ENCODE measurements at regions not wholly inside any gene's neighbourhood (a gene's known extent, or its start where the extent isn't known, plus 50 kb on each side); places are given as distances from the start of the nearest gene placed in this dataset.

GRCh38 chr18:64259871-64260270 is 111.0 kb upstream of the LINC00305 start:
- no peak overlapping the region for H3K27ac ChIP-seq (ENCODE audit: insufficient read depth, low read length)
- H3K4me2 ChIP-seq (ENCODE audit: extremely low read depth, insufficient read depth, low read length): no peak overlapping the region
- H3K4me1 ChIP-seq (ENCODE audit: control insufficient read depth, extremely low read depth, insufficient read depth, low read length): no peaks in the 10 kb centered on the region
- H3K79me2 ChIP-seq (ENCODE audit: control insufficient read depth, insufficient read depth, low read length): no peaks in the 10 kb centered on the region
- no peak overlapping the region for H2AFZ ChIP-seq (ENCODE audit: low read length)
- TF ChIP-seq EZH2 (IDR thresholded peaks at IDR 0.05; ENCODE audit: low read length, missing control alignments) (no peak), CTCF (conservative IDR thresholded peaks at IDR 0.05 in 1 of 2, IDR thresholded peaks at IDR 0.05 in 1 of 2; ENCODE audit: low read depth in 1 of 2, low read length in 2 of 2) (no peak)
- H4K20me1 ChIP-seq (ENCODE audit: control insufficient read depth, extremely low read depth, insufficient read depth, low read length): no peaks in the 10 kb centered on the region
- H3K9ac ChIP-seq (ENCODE audit: insufficient read depth, low read length): no peak overlapping the region
- no peak for DNase-seq (ENCODE audit: low read depth in 2 of 2)
- no peaks in the 10 kb centered on the region for H3K27me3 ChIP-seq (ENCODE audit: control insufficient read depth, insufficient read depth, low read length)
- H3K9me3 ChIP-seq (ENCODE audit: control insufficient read depth, insufficient read depth, low read depth, low read length): no peaks in the 10 kb centered on the region
- H3K4me3 ChIP-seq (replicated peaks in 1 of 4; ENCODE audit: control extremely low read depth in 1 of 4, insufficient read depth in 1 of 4, low read depth in 3 of 4, low read length in 4 of 4): no peak overlapping the region
- no peaks in the 10 kb centered on the region for H3K36me3 ChIP-seq (ENCODE audit: control insufficient read depth, insufficient read depth, low read length)

DNA sequence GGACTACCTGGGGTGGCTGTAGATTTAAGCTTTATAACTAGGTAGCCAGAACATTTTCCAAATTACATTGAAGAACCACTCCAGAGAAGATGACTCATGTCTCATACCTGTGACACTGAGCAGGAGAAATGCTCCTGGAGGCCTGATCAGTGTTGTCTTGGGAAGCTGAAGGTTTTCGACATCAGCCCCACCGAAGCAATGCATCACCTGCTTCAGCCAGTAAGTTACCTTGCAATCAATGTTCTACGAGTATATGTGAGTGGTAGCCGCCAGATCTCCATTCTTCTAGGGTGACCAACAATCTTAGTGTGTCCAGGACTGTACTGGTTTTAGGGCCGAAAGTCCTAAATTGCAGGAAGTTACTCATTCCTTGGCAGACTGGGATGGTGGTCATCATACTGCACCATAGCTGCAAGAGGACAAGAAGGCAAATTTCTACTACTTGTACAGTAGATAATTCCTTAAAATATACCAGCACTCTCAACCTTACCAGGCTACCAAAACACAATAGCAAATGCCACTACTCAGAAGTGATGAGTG is 109.3 kb upstream of the LINC00305 start:
- Histone ChIP-seq H3K36me3 (ENCODE audit: control insufficient read depth, insufficient read depth, low read length) (no peaks in the 10 kb centered on the region), H3K4me1 (ENCODE audit: control insufficient read depth, extremely low read depth, insufficient read depth, low read length) (no peaks in the 10 kb centered on the region), H3K79me2 (ENCODE audit: control insufficient read depth, insufficient read depth, low read length) (no peaks in the 10 kb centered on the region), H4K20me1 (ENCODE audit: control insufficient read depth, extremely low read depth, insufficient read depth, low read length) (no peaks in the 10 kb centered on the region), H3K9me3 (ENCODE audit: control insufficient read depth, insufficient read depth, low read depth, low read length) (no peaks in the 10 kb centered on the region), H3K4me3 (replicated peaks in 1 of 4; ENCODE audit: control extremely low read depth in 1 of 4, insufficient read depth in 1 of 4, low read depth in 3 of 4, low read length in 4 of 4) (no peak overlapping the region), H3K9ac (ENCODE audit: insufficient read depth, low read length) (no peak overlapping the region), H2AFZ (ENCODE audit: low read length) (no peak overlapping the region), H3K4me2 (ENCODE audit: extremely low read depth, insufficient read depth, low read length) (no peak overlapping the region), H3K27ac (ENCODE audit: insufficient read depth, low read length) (no peak overlapping the region), H3K27me3 (ENCODE audit: control insufficient read depth, insufficient read depth, low read length) (no peaks in the 10 kb centered on the region)
- DNase-seq (ENCODE audit: low read depth in 2 of 2): peak in 1 of 2 donors; percentile 4
- TF ChIP-seq CTCF (conservative IDR thresholded peaks at IDR 0.05 in 1 of 2, IDR thresholded peaks at IDR 0.05 in 1 of 2; ENCODE audit: low read depth in 1 of 2, low read length in 2 of 2): no peak
- TF ChIP-seq EZH2 (IDR thresholded peaks at IDR 0.05; ENCODE audit: low read length, missing control alignments): no peak

DNA sequence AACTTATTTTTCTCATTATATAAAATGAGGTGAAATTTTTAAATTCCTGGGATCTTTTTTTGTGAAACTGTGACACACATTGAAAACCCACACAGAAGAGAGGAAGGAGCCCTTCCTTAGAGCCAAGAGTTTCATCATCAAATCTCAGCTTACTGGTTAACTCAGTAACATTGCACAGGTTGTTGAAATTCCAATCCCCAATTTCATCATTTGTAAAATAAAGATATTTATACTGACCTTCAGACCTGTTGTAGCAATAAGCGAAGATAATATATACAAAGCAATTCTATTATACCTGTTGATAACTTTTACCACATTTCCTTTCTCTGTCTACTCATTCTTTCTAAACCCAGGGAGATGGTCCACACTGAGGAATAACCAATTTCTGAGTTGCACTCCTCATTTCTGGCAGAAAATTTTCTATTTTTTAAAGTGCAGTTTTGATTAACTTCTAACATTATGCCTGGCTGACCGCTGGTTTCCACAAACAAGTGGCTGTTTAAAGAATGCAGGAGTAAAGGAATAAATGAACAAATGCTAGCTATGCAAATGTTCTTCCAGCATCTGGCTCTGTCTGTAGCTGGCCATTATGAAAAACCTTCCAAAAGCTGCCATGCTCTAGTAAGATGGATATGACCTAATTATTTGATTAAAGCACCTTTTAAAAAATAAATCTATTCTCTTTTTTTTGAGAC is 105.7 kb upstream of the LINC00305 start:
- H3K9ac ChIP-seq (ENCODE audit: insufficient read depth, low read length): no peak overlapping the region
- no peaks in the 10 kb centered on the region for H3K9me3 ChIP-seq (ENCODE audit: control insufficient read depth, insufficient read depth, low read depth, low read length)
- H3K4me3 ChIP-seq (replicated peaks in 1 of 4; ENCODE audit: control extremely low read depth in 1 of 4, insufficient read depth in 1 of 4, low read depth in 3 of 4, low read length in 4 of 4): no peak overlapping the region
- H4K20me1 ChIP-seq (ENCODE audit: control insufficient read depth, extremely low read depth, insufficient read depth, low read length): no peaks in the 10 kb centered on the region
- H2AFZ ChIP-seq (ENCODE audit: low read length): no peak overlapping the region
- no peaks in the 10 kb centered on the region for H3K4me1 ChIP-seq (ENCODE audit: control insufficient read depth, extremely low read depth, insufficient read depth, low read length)
- H3K79me2 ChIP-seq (ENCODE audit: control insufficient read depth, insufficient read depth, low read length): no peaks in the 10 kb centered on the region
- H3K36me3 ChIP-seq (ENCODE audit: control insufficient read depth, insufficient read depth, low read length): no peaks in the 10 kb centered on the region
- no peak overlapping the region for H3K27ac ChIP-seq (ENCODE audit: insufficient read depth, low read length)
- H3K27me3 ChIP-seq (ENCODE audit: control insufficient read depth, insufficient read depth, low read length): no peaks in the 10 kb centered on the region
- TF ChIP-seq CTCF (conservative IDR thresholded peaks at IDR 0.05 in 1 of 2, IDR thresholded peaks at IDR 0.05 in 1 of 2; ENCODE audit: low read depth in 1 of 2, low read length in 2 of 2) (no peak), EZH2 (IDR thresholded peaks at IDR 0.05; ENCODE audit: low read length, missing control alignments) (no peak)
- no peak for DNase-seq (ENCODE audit: low read depth in 2 of 2)
- H3K4me2 ChIP-seq (ENCODE audit: extremely low read depth, insufficient read depth, low read length): no peak overlapping the region

Measured in fibroblast of lung (primary cell).